ENCODE measurements at regions not wholly inside any gene's neighbourhood (a gene's known extent, or its start where the extent isn't known, plus 50 kb on each side); places are given as distances from the start of the nearest gene placed in this dataset.

DNA sequence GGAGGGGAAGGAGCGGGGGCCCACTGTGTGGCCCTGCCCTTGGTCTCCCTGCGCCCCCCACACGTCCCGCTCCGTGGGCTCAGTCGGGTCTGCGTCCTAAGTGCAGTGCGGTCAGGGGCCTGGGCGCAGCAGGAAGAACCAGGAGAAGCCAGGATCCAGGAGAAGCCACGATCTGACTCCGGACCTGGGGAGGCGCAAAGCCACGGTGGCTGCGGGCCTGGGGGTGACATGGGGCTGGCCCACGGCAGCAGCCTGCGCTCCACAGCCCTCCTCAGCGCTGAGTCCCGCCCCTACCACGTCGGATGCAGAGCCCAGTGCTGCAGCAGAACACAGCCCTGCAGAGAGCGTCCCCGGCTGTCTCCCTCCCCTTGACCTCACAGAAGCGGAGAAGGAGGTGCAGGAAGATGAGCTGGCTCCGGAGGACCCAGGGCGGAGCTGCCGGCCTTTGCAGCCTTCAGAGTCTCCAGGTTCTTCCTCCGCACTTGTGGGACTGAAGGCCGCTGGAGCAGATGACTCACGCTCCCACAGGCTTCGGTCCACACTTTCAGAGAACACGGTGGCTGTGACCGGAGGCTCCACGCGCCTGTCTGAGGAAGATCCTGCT lies 589.2 kb upstream of the SALL3 start:
- in situ Hi-C loops (cut with HindIII; ENCODE audit: low sequenced_read_pairs) = no loop called here
- H3K4me3 ChIP-seq (ENCODE audit: low read depth, low read length) = no peak overlapping the region
- no peak for DNase-seq (ENCODE audit: low read depth, low spot score)
- no peak for TF ChIP-seq CTCF (IDR thresholded peaks at IDR 0.05; ENCODE audit: low read depth, low read length)

- DNase-seq (ENCODE audit: low read depth, low spot score) = no peak
- TF ChIP-seq CTCF (IDR thresholded peaks at IDR 0.05; ENCODE audit: low read depth, low read length) = no peak
- H3K4me3 ChIP-seq (ENCODE audit: low read depth, low read length) = no peak overlapping the region
- in situ Hi-C loops (cut with HindIII; ENCODE audit: low sequenced_read_pairs) = no loop called here
These were observed 588.7 kb upstream of the SALL3 start for GRCh38 chr18:78390952-78391348.

DNA sequence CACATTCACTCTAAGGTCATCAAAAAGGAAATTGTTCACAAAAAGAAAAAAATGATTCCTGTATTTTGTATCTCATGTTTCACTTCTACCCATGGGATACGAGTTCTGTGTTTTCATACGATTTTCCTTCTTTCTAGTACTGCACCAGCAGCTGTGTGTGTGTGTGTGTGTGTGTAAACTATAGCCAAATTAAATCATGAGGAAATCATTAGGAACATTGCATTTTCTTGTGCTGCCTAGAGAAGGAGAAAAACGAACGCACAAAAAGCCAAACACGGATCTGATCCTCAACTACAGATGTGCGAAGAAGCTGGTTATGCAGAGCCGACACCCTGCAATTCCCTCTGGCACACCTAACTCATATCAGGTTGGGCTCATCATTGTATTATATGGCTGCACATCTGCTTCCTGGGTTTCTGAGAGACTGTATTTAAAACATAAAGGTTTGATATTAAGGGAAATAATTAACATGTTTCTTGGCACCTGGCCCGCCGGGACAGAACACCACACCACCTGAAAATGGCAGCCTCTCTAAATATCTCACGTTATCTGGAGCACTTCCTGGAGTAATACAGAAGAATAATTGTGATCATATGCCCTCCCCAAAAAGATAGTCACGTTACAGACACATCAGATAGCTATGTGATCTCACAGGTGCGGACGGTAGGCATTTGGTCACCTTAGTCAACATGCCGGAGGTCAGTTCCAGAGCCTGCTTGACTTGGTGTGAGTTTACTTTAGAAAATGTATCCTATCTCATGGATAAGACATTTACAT lies 586.3 kb upstream of the SALL3 start:
- H3K4me3 ChIP-seq (ENCODE audit: low read depth, low read length) = no peak overlapping the region
- in situ Hi-C loops (cut with HindIII; ENCODE audit: low sequenced_read_pairs) = no loop called here
- DNase-seq (ENCODE audit: low read depth, low spot score) = no peak
- TF ChIP-seq CTCF (IDR thresholded peaks at IDR 0.05; ENCODE audit: low read depth, low read length) = no peak

- no peak overlapping the region for H3K4me3 ChIP-seq (ENCODE audit: low read depth, low read length)
- TF ChIP-seq CTCF (IDR thresholded peaks at IDR 0.05; ENCODE audit: low read depth, low read length) = no peak
- no peak for DNase-seq (ENCODE audit: low read depth, low spot score)
- in situ Hi-C loops (cut with HindIII; ENCODE audit: low sequenced_read_pairs) = no loop called here
These were observed 583.5 kb upstream of the SALL3 start for GRCh38 chr18:78396077-78396476.

DNA sequence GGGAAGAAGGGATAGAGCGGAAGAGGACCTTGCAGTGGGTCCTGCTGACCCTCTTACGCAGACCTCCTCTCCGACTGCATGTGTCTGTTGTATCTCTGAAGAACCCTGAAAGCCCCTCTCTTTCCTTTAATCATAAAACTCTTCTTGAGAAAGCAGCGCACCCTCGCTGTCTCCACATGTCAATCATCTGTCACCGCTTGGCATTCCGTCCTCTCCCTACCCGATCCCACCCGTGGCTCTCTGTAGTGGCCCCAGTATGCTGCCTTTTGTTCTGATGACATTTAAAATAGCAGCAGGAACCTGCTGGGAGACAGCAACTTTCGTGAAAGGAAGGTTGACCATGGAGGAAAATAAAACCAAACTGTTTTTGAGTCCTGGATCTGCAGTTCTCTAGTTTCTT lies 582.9 kb upstream of the SALL3 start:
- no peak for TF ChIP-seq CTCF (IDR thresholded peaks at IDR 0.05; ENCODE audit: low read depth, low read length)
- no peak for DNase-seq (ENCODE audit: low read depth, low spot score)
- in situ Hi-C loops (cut with HindIII; ENCODE audit: low sequenced_read_pairs) = no loop called here
- H3K4me3 ChIP-seq (ENCODE audit: low read depth, low read length) = no peak overlapping the region

DNA sequence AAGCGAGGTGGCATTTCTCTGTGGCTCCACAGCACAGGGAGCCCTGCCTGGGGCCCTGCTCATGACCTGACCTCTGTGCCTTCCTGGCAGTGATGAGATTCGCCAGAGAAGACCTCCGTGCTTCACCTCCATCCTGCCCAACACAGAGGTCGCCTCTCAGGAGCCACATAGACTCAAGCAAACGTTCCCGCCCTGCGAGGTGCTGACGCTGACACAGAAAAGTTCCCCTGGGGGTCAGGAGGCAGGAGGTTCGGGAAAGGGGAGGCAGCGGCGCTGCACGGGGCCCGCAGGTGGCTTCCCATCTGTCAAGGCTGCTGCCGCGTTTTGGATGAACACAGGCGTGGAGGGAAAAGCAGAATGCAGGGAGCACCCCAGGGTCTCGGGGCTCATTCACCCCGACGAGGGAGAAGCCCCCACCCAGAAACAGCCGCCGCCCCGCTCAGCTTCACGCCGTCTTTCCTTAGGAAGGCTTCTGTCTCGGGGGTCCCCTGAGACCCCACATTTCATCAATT lies 579.6 kb upstream of the SALL3 start:
- TF ChIP-seq CTCF (IDR thresholded peaks at IDR 0.05; ENCODE audit: low read depth, low read length) = no peak
- in situ Hi-C loops (cut with HindIII; ENCODE audit: low sequenced_read_pairs) = no loop called here
- no peak overlapping the region for H3K4me3 ChIP-seq (ENCODE audit: low read depth, low read length)
- DNase-seq (ENCODE audit: low read depth, low spot score) = no peak

Data from astrocyte of the spinal cord (primary cell).